SK-N-SH treated with all-trans-retinoic acid at 6 μM for 48 hours (cell line): ENCODE measurements at regions not wholly inside any gene's neighbourhood (a gene's known extent, or its start where the extent isn't known, plus 50 kb on each side); places are given as distances from the start of the nearest gene placed in this dataset.

Experiments used
- ATAC-seq: fragments of 200-7000 bp; cut with Tn5 transposase; 3 replicates; pipeline ENCODE4 v1.9.1; 2020; ENCODE audit warnings: mild to moderate bottlenecking, moderate library complexity
- BACH2 ChIP-seq: fragments of 250-450 bp; sonication (Bioruptor Pico); IDR thresholded peaks from 2 replicates; pipeline ENCODE4 v1.9.0; 2021; ENCODE audit warnings: mild to moderate bottlenecking, borderline replicate concordance
- CSDC2 ChIP-seq: fragments of 250-450 bp; sonication (Bioruptor Pico); IDR thresholded peaks from 2 replicates; pipeline ENCODE4 v1.5.0; 2020; ENCODE audit warnings: mild to moderate bottlenecking, moderate library complexity
- ESRRG ChIP-seq: fragments of 250-450 bp; sonication (Bioruptor Pico); IDR thresholded peaks from 2 replicates; pipeline ENCODE4 v1.6.1; 2021; ENCODE audit warnings: mild to moderate bottlenecking
- GLIS3 ChIP-seq: fragments of 250-450 bp; sonication (Bioruptor Pico); IDR thresholded peaks from 2 replicates; pipeline ENCODE4 v1.5.0; 2020; ENCODE audit warnings: mild to moderate bottlenecking, moderate library complexity
- ISL1 ChIP-seq: fragments of 250-450 bp; sonication (Bioruptor Pico); IDR thresholded peaks from 2 replicates; pipeline ENCODE4 v2.1.2; 2022; ENCODE audit warnings: mild to moderate bottlenecking, moderate library complexity
- OSR1 ChIP-seq: fragments of 250-450 bp; sonication (Bioruptor Pico); IDR thresholded peaks from 2 replicates; pipeline ENCODE4 v1.8.0; 2022; ENCODE audit warnings: moderate library complexity, mild to moderate bottlenecking, inconsistent platforms
- POU6F1 ChIP-seq: fragments of 250-450 bp; sonication (Bioruptor Pico); IDR thresholded peaks from 2 replicates; pipeline ENCODE4 v1.8.0; 2021; ENCODE audit warnings: low read depth, mild to moderate bottlenecking, moderate library complexity, borderline replicate concordance
- RARB ChIP-seq: fragments of 250-450 bp; sonication (Bioruptor Pico); IDR thresholded peaks from 2 replicates; pipeline ENCODE4 v1.8.0; 2021; ENCODE audit warnings: mild to moderate bottlenecking, moderate library complexity
- TCF4 ChIP-seq: fragments of 250-450 bp; sonication (Bioruptor Pico); IDR thresholded peaks from 2 replicates; pipeline ENCODE4 v1.8.0; 2021; ENCODE audit warnings: mild to moderate bottlenecking, moderate library complexity, borderline replicate concordance
- TOX ChIP-seq: fragments of 250-450 bp; sonication (Bioruptor Pico); IDR thresholded peaks from 2 replicates; pipeline ENCODE4 v1.8.0; 2021; ENCODE audit warnings: mild to moderate bottlenecking, moderate library complexity, borderline replicate concordance
- ZC3H10 ChIP-seq: fragments of 250-450 bp; sonication (Bioruptor Pico); IDR thresholded peaks from 2 replicates; pipeline ENCODE4 v1.5.1; 2021; ENCODE audit warnings: mild to moderate bottlenecking, moderate library complexity
- ZFP3 ChIP-seq: fragments of 250-450 bp; sonication (Bioruptor Pico); IDR thresholded peaks from 2 replicates; pipeline ENCODE4 v1.5.0; 2020; ENCODE audit warnings: mild to moderate bottlenecking, moderate library complexity
- ZFP30 ChIP-seq: fragments of 450-650 bp; formaldehyde crosslinking; IDR thresholded peaks from 2 replicates; pipeline ENCODE4 v1.5.0; 2022; ENCODE audit warnings: mild to moderate bottlenecking, moderate library complexity
- ZNF565 ChIP-seq: fragments of 450-650 bp; formaldehyde crosslinking; conservative IDR thresholded peaks from 2 replicates; pipeline ENCODE4 v1.5.0; 2020; ENCODE audit warnings: low read depth, mild to moderate bottlenecking, moderate library complexity
- ZNF70 ChIP-seq: fragments of 450-650 bp; formaldehyde crosslinking; IDR thresholded peaks from 2 replicates; pipeline ENCODE4 v1.5.0; 2020; ENCODE audit warnings: mild to moderate bottlenecking, moderate library complexity
- ZNF8 ChIP-seq: fragments of 450-650 bp; formaldehyde crosslinking; IDR thresholded peaks from 2 replicates; pipeline ENCODE4 v1.5.0; 2020; ENCODE audit warnings: mild to moderate bottlenecking, moderate library complexity
- TF ChIP-seq, protein P1 (sequence below): fragments of 250-450 bp; sonication (Bioruptor Pico); IDR thresholded peaks from 2 replicates; pipeline ENCODE4 v1.5.0; 2020; ENCODE audit warnings: mild to moderate bottlenecking, moderate library complexity
- TF ChIP-seq, protein P2 (sequence below): fragments of 250-450 bp; sonication (Bioruptor Pico); IDR thresholded peaks from 2 replicates; pipeline ENCODE4 v1.5.1; 2020; ENCODE audit warnings: low read depth, mild to moderate bottlenecking, moderate library complexity

DNA sequence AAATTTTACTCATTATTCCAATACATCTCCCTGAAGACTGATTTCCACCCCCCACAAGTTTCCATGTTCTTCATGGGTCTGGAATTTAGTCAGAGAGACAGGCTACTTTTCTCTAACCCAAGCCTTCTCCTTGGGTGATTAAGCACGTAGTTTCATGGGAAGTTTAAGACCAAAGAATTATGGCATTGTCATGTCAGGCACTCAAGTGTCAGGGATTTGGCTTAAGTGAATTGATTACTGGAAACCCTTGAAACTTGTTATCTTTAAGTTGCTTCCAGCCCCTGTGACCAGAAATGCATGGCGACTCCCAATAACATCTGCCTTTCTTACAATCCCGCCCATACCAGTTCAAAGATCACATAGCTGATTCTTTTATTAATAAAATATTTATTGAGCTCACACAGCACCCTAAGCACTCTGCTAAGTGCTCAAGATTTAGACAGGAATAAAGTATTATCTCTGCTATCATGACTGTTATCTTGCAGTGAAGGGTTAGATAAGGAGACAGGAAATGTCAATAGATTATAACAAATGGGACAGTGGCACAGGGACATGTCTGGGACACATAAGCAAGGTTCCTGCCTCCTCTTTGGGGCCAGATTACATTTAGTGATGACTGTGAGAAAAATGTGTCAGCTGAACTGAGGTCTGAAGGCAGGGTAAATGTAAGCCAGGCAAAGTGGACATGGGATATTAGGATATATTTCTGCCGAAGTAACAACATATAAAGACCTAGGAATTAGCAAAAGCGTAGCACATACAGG is 241.2 kb upstream of the TNC start:
- no peak for ATAC-seq
- TF ChIP-seq ESRRG (CRISPR knock-in tag) (no peak), POU6F1 (CRISPR knock-in tag) (no peak), ZFP3 (CRISPR knock-in tag) (no peak), GLIS3 (CRISPR knock-in tag) (no peak), BACH2 (CRISPR knock-in tag) (no peak), ZNF8 (CRISPR knock-in tag) (no peak), ZNF565 (CRISPR knock-in tag) (no peak), CSDC2 (CRISPR knock-in tag) (no peak), TOX (no peak), TCF4 (CRISPR knock-in tag) (no peak; the same call in 1 of the 2 replicates)
- TF ChIP-seq, protein P1, sequence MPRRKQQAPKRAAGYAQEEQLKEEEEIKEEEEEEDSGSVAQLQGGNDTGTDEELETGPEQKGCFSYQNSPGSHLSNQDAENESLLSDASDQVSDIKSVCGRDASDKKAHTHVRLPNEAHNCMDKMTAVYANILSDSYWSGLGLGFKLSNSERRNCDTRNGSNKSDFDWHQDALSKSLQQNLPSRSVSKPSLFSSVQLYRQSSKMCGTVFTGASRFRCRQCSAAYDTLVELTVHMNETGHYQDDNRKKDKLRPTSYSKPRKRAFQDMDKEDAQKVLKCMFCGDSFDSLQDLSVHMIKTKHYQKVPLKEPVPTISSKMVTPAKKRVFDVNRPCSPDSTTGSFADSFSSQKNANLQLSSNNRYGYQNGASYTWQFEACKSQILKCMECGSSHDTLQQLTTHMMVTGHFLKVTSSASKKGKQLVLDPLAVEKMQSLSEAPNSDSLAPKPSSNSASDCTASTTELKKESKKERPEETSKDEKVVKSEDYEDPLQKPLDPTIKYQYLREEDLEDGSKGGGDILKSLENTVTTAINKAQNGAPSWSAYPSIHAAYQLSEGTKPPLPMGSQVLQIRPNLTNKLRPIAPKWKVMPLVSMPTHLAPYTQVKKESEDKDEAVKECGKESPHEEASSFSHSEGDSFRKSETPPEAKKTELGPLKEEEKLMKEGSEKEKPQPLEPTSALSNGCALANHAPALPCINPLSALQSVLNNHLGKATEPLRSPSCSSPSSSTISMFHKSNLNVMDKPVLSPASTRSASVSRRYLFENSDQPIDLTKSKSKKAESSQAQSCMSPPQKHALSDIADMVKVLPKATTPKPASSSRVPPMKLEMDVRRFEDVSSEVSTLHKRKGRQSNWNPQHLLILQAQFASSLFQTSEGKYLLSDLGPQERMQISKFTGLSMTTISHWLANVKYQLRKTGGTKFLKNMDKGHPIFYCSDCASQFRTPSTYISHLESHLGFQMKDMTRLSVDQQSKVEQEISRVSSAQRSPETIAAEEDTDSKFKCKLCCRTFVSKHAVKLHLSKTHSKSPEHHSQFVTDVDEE (CRISPR knock-in tag), result no peak
- TF ChIP-seq, protein P2, sequence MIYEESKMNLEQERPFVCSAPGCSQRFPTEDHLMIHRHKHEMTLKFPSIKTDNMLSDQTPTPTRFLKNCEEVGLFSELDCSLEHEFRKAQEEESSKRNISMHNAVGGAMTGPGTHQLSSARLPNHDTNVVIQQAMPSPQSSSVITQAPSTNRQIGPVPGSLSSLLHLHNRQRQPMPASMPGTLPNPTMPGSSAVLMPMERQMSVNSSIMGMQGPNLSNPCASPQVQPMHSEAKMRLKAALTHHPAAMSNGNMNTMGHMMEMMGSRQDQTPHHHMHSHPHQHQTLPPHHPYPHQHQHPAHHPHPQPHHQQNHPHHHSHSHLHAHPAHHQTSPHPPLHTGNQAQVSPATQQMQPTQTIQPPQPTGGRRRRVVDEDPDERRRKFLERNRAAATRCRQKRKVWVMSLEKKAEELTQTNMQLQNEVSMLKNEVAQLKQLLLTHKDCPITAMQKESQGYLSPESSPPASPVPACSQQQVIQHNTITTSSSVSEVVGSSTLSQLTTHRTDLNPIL (CRISPR knock-in tag), result no peak

DNA sequence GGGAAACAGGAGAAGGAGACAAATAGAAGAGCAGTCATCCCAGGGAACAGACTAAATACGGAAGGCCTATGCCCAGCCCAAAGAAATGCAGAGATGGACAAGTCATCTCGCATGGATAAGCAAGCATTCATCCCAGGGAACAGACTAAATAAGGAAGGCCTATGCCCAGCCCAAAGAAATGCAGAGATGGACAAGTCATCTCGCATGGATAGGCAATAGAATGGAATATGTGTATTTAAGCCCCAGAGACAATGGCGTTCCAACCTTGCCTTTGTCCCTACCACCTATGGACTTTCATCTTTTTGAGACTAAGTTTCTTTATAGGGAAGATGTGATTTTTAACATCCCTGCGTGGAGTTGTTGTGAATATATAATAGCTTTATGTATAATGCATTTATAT is 242.2 kb upstream of the TNC start:
- no peak for TF ChIP-seq CSDC2 (CRISPR knock-in tag)
- TF ChIP-seq ZFP30 (CRISPR knock-in tag), result no peak
- no peak for TF ChIP-seq GLIS3 (CRISPR knock-in tag)
- no peak for TF ChIP-seq ISL1
- TF ChIP-seq, protein P2 (CRISPR knock-in tag), result no peak
- TF ChIP-seq, protein P1 (CRISPR knock-in tag), result no peak
- TF ChIP-seq POU6F1 (CRISPR knock-in tag), result no peak
- TF ChIP-seq OSR1 (CRISPR knock-in tag), result no peak
- TF ChIP-seq ZNF70 (CRISPR knock-in tag), result no peak
- no peak for TF ChIP-seq RARB (CRISPR knock-in tag)
- TF ChIP-seq ZC3H10 (CRISPR knock-in tag), result no peak
- TF ChIP-seq ESRRG (CRISPR knock-in tag), result no peak
- no peak for TF ChIP-seq TOX
- no peak for ATAC-seq
